GM23338 (cell line): ENCODE measurements at regions not wholly inside any gene's neighbourhood (a gene's known extent, or its start where the extent isn't known, plus 50 kb on each side); places are given as distances from the start of the nearest gene placed in this dataset.

Experiments used
- ATAC-seq: fragments of 200-7000 bp; cut with Tn5 transposase; 3 replicates; pipeline ENCODE4 v1.9.1; 2020
- DNase-seq: peaks from one replicate; pipeline ENCODE4 v3.0.0-alpha.2; 2015; ENCODE audit warnings: low spot score
- H2AFZ ChIP-seq: fragments of 200-600 bp; sonication (generic); 2 replicates; pipeline ENCODE4 v1.8.0; 2016; ENCODE audit warnings: antibody characterized with exemption, mild to moderate bottlenecking, moderate library complexity
- H3F3A ChIP-seq: fragments of 200-600 bp; sonication (generic); replicated peaks from 2 replicates; pipeline ENCODE4 v1.8.0; 2017; ENCODE audit warnings: antibody characterized with exemption, mixed run types, low read depth
- H3K27ac ChIP-seq: fragments of 200-600 bp; sonication (generic); 2 replicates; pipeline ENCODE4 v1.6.1; 2016; ENCODE audit warnings: low read depth
- H3K27me3 ChIP-seq: fragments of 200-600 bp; sonication (generic); 2 replicates; pipeline ENCODE4 v1.8.0; 2016; ENCODE audit warnings: mild to moderate bottlenecking, mixed run types, moderate library complexity; ENCODE audit not compliant: insufficient read depth
- H3K36me3 ChIP-seq: fragments of 200-600 bp; sonication (generic); 2 replicates; pipeline ENCODE4 v1.8.0; 2016; ENCODE audit warnings: mild to moderate bottlenecking; ENCODE audit not compliant: insufficient read depth
- H3K4me1 ChIP-seq: fragments of 200-600 bp; sonication (generic); 2 replicates; pipeline ENCODE4 v1.8.0; 2016; ENCODE audit warnings: mild to moderate bottlenecking, moderate library complexity; ENCODE audit not compliant: insufficient read depth
- H3K4me2 ChIP-seq: fragments of 200-600 bp; sonication (generic); 2 replicates; pipeline ENCODE4 v1.7.1; 2017; ENCODE audit warnings: mixed run types
- H3K4me3 ChIP-seq: fragments of 200-600 bp; sonication (generic); 2 replicates; pipeline ENCODE4 v1.6.1; 2016; ENCODE audit warnings: mixed run types
- H3K79me2 ChIP-seq: fragments of 200-600 bp; sonication (generic); replicated peaks from 2 replicates; pipeline ENCODE4 v1.8.0; 2017; ENCODE audit warnings: mild to moderate bottlenecking; ENCODE audit not compliant: insufficient read depth
- H3K9me2 ChIP-seq: fragments of 200-600 bp; sonication (generic); 2 replicates; pipeline ENCODE4 v1.8.0; 2017; ENCODE audit not compliant: insufficient read depth
- H4K20me1 ChIP-seq: fragments of 200-600 bp; sonication (generic); replicated peaks from 2 replicates; pipeline ENCODE4 v1.8.0; 2017; ENCODE audit warnings: mild to moderate bottlenecking; ENCODE audit not compliant: insufficient read depth
- H3K27ac Mint-ChIP-seq: 2 replicates; pipeline ENCODE4 v1.8.0; 2020; ENCODE audit warnings: inconsistent platforms, mild to moderate bottlenecking, moderate library complexity, mixed read lengths
- H3K27me3 Mint-ChIP-seq: 3 replicates; pipeline ENCODE4 v1.8.0; 2022; ENCODE audit warnings: low read depth, mild to moderate bottlenecking, moderate library complexity, mixed read lengths, inconsistent platforms; ENCODE audit not compliant: insufficient read depth, poor library complexity
- H3K36me3 Mint-ChIP-seq: 3 replicates; pipeline ENCODE4 v1.8.0; 2021; ENCODE audit warnings: low read depth, mild to moderate bottlenecking, inconsistent platforms, moderate library complexity, mixed read lengths
- H3K4me1 Mint-ChIP-seq: 3 replicates; pipeline ENCODE4 v1.8.0; 2020; ENCODE audit warnings: mild to moderate bottlenecking, inconsistent platforms, mixed read lengths
- H3K4me3 Mint-ChIP-seq: 3 replicates; pipeline ENCODE4 v1.8.0; 2021; ENCODE audit warnings: moderate library complexity, mild to moderate bottlenecking, inconsistent platforms, mixed read lengths
- H3K9me3 Mint-ChIP-seq: 3 replicates; pipeline ENCODE4 v1.8.0; 2020; ENCODE audit warnings: moderate library complexity, mild to moderate bottlenecking, inconsistent platforms, mixed read lengths
- CREB1 ChIP-seq: fragments of 250-450 bp; sonication (Bioruptor Pico); IDR thresholded peaks from 2 replicates; pipeline ENCODE4 v1.5.0; 2020; ENCODE audit warnings: low read depth, mild to moderate bottlenecking, moderate library complexity
- EZH2 ChIP-seq: fragments of 200-600 bp; sonication (generic); IDR thresholded peaks from one replicate; pipeline ENCODE4 v1.8.0; 2017; ENCODE audit warnings: antibody characterized with exemption, mild to moderate bottlenecking, low read depth; ENCODE audit not compliant: unreplicated experiment
- JUNB ChIP-seq: IDR thresholded peaks from one replicate; pipeline ENCODE4 v1.6.1; 2016; ENCODE audit warnings: antibody characterized with exemption; ENCODE audit not compliant: unreplicated experiment
- NANOG ChIP-seq: IDR thresholded peaks from 2 replicates; pipeline ENCODE4 v1.6.1; 2016; ENCODE audit warnings: antibody characterized with exemption, borderline replicate concordance
- POLR2AphosphoS5 ChIP-seq: IDR thresholded peaks from 2 replicates; pipeline ENCODE4 v1.6.1; 2016; ENCODE audit warnings: antibody characterized with exemption, low read depth
- REST ChIP-seq: IDR thresholded peaks from one replicate; pipeline ENCODE4 v1.6.1; 2018; ENCODE audit warnings: antibody characterized with exemption; ENCODE audit not compliant: unreplicated experiment
- STAT1 ChIP-seq: IDR thresholded peaks from one replicate; pipeline ENCODE4 v1.6.1; 2016; ENCODE audit warnings: antibody characterized with exemption; ENCODE audit not compliant: unreplicated experiment
- ZNF331 ChIP-seq: fragments of 250-450 bp; sonication (Bioruptor Pico); IDR thresholded peaks from 2 replicates; pipeline ENCODE4 v1.5.0; 2020; ENCODE audit warnings: low read depth, mild to moderate bottlenecking, moderate library complexity
- TF ChIP-seq, protein P1 (sequence below): fragments of 250-450 bp; sonication (Bioruptor Pico); IDR thresholded peaks from 2 replicates; pipeline ENCODE4 v1.5.0; 2020; ENCODE audit warnings: mild to moderate bottlenecking, moderate library complexity
- TF ChIP-seq, protein P2 (sequence below), 2 experiments: fragments of 200-600 bp in 1 of 2; sonication (generic) in 1 of 2; conservative IDR thresholded peaks; 2 replicates each; pipeline versions ENCODE4 v1.5.1 to v1.6.1; 2016 to 2017; ENCODE audit warnings: antibody characterized with exemption in 2 of 2, low read depth in 2 of 2, mild to moderate bottlenecking in 2 of 2, moderate library complexity in 1 of 2

GRCh38 chr12:115737895-115738294 is 539.6 kb downstream of the MED13L start:
- Mint-ChIP-seq H3K4me3 (no peak overlapping the region), H3K4me1 (no peaks in the 10 kb centered on the region), H3K27me3 (no peaks in the 10 kb centered on the region), H3K9me3 (no peaks in the 10 kb centered on the region), H3K36me3 (no peaks in the 10 kb centered on the region), H3K27ac (no peak overlapping the region)
- H4K20me1 ChIP-seq: no peaks in the 10 kb centered on the region
- H3K79me2 ChIP-seq: no peaks in the 10 kb centered on the region
- no peaks in the 10 kb centered on the region for H3K4me1 ChIP-seq
- peaks cover 7% of the 10 kb centered on the region; the same call in 1 of the 2 replicates for H3K9me2 ChIP-seq
- no peak overlapping the region for H3K4me2 ChIP-seq
- no peak overlapping the region for H3K4me3 ChIP-seq
- DNase-seq: no peak
- no peak overlapping the region for H3K27ac ChIP-seq
- no peaks in the 10 kb centered on the region for H3K27me3 ChIP-seq
- no peak for ATAC-seq
- no peaks in the 10 kb centered on the region for H3F3A ChIP-seq
- no peak overlapping the region for H2AFZ ChIP-seq
- H3K36me3 ChIP-seq: no peaks in the 10 kb centered on the region
- TF ChIP-seq ZNF331: no peak
- TF ChIP-seq JUNB: no peak
- no peak for TF ChIP-seq REST
- TF ChIP-seq, protein P1, sequence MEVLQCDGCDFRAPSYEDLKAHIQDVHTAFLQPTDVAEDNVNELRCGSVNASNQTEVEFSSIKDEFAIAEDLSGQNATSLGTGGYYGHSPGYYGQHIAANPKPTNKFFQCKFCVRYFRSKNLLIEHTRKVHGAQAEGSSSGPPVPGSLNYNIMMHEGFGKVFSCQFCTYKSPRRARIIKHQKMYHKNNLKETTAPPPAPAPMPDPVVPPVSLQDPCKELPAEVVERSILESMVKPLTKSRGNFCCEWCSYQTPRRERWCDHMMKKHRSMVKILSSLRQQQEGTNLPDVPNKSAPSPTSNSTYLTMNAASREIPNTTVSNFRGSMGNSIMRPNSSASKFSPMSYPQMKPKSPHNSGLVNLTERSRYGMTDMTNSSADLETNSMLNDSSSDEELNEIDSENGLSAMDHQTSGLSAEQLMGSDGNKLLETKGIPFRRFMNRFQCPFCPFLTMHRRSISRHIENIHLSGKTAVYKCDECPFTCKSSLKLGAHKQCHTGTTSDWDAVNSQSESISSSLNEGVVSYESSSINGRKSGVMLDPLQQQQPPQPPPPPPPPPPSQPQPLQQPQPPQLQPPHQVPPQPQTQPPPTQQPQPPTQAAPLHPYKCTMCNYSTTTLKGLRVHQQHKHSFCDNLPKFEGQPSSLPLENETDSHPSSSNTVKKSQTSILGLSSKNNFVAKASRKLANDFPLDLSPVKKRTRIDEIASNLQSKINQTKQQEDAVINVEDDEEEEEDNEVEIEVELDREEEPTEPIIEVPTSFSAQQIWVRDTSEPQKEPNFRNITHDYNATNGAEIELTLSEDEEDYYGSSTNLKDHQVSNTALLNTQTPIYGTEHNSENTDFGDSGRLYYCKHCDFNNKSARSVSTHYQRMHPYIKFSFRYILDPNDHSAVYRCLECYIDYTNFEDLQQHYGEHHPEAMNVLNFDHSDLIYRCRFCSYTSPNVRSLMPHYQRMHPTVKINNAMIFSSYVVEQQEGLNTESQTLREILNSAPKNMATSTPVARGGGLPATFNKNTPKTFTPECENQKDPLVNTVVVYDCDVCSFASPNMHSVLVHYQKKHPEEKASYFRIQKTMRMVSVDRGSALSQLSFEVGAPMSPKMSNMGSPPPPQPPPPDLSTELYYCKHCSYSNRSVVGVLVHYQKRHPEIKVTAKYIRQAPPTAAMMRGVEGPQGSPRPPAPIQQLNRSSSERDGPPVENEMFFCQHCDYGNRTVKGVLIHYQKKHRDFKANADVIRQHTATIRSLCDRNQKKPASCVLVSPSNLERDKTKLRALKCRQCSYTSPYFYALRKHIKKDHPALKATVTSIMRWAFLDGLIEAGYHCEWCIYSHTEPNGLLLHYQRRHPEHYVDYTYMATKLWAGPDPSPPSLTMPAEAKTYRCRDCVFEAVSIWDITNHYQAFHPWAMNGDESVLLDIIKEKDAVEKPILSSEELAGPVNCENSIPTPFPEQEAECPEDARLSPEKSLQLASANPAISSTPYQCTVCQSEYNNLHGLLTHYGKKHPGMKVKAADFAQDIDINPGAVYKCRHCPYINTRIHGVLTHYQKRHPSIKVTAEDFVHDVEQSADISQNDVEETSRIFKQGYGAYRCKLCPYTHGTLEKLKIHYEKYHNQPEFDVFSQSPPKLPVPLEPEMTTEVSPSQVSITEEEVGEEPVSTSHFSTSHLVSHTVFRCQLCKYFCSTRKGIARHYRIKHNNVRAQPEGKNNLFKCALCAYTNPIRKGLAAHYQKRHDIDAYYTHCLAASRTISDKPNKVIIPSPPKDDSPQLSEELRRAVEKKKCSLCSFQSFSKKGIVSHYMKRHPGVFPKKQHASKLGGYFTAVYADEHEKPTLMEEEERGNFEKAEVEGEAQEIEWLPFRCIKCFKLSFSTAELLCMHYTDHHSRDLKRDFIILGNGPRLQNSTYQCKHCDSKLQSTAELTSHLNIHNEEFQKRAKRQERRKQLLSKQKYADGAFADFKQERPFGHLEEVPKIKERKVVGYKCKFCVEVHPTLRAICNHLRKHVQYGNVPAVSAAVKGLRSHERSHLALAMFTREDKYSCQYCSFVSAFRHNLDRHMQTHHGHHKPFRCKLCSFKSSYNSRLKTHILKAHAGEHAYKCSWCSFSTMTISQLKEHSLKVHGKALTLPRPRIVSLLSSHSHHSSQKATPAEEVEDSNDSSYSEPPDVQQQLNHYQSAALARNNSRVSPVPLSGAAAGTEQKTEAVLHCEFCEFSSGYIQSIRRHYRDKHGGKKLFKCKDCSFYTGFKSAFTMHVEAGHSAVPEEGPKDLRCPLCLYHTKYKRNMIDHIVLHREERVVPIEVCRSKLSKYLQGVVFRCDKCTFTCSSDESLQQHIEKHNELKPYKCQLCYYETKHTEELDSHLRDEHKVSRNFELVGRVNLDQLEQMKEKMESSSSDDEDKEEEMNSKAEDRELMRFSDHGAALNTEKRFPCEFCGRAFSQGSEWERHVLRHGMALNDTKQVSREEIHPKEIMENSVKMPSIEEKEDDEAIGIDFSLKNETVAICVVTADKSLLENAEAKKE (CRISPR knock-in tag): no peak
- no peak for TF ChIP-seq EZH2
- no peak for TF ChIP-seq POLR2AphosphoS5
- no peak for TF ChIP-seq STAT1
- TF ChIP-seq, protein P2, sequence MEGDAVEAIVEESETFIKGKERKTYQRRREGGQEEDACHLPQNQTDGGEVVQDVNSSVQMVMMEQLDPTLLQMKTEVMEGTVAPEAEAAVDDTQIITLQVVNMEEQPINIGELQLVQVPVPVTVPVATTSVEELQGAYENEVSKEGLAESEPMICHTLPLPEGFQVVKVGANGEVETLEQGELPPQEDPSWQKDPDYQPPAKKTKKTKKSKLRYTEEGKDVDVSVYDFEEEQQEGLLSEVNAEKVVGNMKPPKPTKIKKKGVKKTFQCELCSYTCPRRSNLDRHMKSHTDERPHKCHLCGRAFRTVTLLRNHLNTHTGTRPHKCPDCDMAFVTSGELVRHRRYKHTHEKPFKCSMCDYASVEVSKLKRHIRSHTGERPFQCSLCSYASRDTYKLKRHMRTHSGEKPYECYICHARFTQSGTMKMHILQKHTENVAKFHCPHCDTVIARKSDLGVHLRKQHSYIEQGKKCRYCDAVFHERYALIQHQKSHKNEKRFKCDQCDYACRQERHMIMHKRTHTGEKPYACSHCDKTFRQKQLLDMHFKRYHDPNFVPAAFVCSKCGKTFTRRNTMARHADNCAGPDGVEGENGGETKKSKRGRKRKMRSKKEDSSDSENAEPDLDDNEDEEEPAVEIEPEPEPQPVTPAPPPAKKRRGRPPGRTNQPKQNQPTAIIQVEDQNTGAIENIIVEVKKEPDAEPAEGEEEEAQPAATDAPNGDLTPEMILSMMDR (conservative IDR thresholded peaks at IDR 0.05; ENCODE audit: low read depth in 2 of 2): no peak
- no peak for TF ChIP-seq CREB1 (CRISPR knock-in tag)
- TF ChIP-seq NANOG: no peak
